NCI-H1048 (cell line): ENCODE measurements at regions not wholly inside any gene's neighbourhood (a gene's known extent, or its start where the extent isn't known, plus 50 kb on each side); places are given as distances from the start of the nearest gene placed in this dataset.

Experiments
- DNase-seq: peaks from one replicate; lab custom pipeline; 2025; lab: John Stamatoyannopoulos, UW

DNA sequence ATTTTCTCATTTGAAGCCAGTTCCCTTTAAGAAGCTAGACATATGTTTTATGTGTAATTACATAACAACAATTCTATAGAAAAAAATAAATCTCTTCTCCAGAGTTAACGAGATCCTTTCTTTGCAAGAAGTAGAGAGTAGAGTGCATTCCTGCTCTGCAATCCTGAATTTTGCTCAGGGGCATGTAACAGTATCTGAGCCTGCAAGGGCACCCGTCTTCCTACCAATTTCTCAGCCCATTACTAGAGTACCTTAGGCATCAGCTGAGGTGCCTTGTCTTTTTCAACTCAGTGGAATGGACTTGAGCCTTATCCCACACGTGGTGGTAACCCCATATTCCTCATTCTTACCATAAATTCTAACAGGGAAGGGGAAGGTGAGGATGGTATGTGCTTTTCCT lies 205.9 kb downstream of the IKZF2 start:
- DNase-seq: no peak

GRCh38 chr2:212943351-212943750 lies 208.1 kb downstream of the IKZF2 start:
- DNase-seq: no peak

DNA sequence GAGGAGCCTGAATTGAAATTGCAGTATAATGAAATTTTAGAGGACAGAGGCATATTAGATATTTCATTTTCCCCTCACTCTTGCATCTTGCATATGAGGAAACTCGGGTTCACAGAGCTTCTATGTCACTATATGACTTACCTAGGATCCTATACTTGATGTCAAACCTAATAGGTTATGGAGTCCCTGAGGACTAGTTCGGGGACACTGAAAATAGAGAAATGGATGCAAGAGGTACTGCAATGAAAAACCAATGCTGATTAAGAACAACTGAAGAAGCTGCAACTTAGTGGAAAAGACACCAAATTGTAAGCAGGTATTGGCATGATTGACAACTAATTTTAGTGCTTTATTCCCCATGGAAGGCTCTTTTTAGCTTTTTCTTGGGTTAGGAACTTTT lies 210.1 kb downstream of the IKZF2 start:
- DNase-seq: no peak

DNA sequence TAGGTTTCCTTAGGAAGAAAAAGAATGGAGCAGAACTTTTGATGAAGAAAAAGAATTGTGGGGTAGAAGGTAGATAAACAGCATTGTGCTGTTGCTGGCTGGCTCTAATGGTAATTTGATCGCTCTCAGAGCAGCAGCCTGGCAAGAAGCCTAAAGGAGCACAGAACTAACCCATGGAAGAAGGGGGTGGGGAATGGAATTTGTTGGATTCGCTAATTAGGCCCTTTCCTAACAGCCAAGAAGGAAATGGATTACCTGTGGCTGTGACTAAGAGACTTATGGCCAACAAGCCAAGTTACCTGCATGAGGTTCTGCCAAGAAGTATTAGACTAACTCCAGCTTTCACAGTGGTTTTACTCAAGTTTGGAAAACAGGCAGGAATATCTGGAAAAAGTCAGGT lies 210.6 kb downstream of the IKZF2 start:
- DNase-seq: peak; percentile 25

GRCh38 chr2:212939777-212940531 lies 211.5 kb downstream of the IKZF2 start:
- peak; percentile 24 for DNase-seq

DNA sequence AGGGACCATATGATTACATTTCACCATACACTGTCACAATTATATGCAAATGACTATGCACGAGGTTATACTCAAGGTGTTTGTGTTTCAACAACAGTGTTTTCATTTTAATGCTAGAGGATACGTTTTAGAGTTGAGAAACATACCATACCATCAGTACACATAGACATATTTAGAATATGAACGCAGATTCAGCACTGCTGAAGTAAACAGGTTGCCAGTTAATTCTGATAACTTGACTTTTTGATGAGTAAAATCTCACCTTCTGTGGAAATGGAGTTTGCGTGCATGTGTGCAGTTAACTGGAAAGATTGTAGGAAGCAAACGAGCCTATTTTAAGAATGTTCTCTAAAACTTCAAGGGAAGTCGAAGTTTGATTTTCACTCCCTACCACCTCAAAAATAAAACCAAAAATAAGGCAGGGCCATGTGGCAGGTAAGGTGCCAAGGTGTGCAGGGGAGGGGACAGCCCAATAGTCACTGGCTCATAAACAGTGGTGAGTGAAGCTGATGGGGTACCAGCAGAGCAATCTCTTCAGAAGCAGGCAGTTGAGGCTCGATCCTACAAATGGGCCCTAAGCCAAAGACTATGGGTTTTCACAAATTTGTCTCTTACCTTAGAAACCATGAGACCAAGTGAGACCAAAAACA lies 213.1 kb downstream of the IKZF2 start:
- no peak for DNase-seq

- no peak for DNase-seq
Observed at GRCh38 chr2:212936572-212936971, 214.8 kb downstream of the IKZF2 start.

GRCh38 chr2:212935752-212936151 lies 215.7 kb downstream of the IKZF2 start:
- DNase-seq: no peak

- DNase-seq: no peak
Observed at GRCh38 chr2:212931271-212931670, 220.1 kb downstream of the IKZF2 start.

DNA sequence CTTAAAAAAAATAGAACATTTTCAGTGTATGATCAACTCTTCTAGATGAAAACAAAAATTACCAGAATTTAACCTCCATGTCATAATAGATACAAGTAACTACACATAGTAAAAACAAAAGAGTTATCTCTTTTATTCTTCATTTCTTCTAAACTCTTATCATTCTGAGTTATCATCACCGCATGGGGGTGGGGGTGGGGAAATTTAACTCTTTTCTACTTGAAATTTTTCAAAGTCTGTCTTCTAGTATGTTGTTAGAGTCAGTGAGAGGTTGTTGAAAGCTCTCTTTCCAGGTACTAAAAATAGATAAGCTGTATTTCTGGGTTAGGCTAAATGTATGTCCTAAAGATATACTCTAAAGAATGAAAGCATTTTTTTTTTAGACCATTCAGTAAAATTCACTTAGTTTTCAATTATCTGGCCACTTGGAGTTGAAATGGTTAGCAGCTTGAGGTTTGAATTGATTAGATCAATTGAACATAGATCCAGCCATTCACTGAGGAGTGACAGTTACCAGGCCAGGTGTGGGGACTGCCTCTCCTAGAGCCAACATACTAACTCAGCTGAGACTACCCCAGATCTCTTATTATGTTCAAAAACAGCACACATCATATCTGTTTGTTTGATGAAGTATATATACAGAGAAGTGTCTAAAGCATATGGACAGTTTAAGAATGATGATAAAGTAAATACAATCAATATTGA lies 220.7 kb downstream of the IKZF2 start:
- DNase-seq: no peak

- no peak for DNase-seq
Observed at GRCh38 chr2:212929971-212930370, 221.4 kb downstream of the IKZF2 start.

DNA sequence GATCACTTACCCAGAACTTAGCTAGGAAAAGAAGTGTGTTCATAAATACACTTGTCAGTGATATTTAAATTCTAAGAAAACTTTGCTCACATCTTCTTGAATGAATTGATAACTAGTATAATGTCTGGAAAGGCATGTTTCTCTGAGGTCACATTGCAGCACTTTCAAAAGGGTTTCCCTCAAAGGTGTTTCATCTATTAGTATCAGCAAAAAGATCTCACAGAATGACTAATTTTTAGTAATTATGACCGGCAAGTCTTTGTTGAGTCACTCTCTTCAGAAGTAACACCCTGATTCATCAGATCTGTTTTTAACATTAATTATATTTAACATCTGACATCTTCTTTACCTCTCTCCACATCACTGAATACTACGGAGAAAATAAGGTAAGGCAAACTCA lies 222.3 kb downstream of the IKZF2 start:
- DNase-seq: no peak

DNA sequence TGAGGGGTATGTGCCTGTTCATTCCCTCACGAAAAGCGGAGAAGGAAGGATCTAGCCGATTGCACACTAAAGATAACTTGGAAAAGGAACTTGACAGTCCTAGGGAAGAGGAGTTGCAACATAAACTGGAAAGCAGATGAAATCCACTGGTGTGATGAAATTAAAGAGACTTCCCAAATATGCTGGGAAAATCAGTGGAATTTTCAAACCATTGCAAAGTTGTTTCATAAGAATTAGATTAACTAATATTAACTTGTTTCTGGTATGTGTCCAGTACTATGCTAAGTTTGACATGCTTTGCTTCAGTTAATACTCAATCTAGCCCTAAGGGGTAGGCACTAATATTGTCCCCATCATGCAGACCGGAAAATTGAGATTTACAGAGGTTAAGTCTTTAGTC lies 222.7 kb downstream of the IKZF2 start:
- no peak for DNase-seq

GRCh38 chr2:212926940-212927339 lies 224.5 kb downstream of the IKZF2 start:
- no peak for DNase-seq

DNA sequence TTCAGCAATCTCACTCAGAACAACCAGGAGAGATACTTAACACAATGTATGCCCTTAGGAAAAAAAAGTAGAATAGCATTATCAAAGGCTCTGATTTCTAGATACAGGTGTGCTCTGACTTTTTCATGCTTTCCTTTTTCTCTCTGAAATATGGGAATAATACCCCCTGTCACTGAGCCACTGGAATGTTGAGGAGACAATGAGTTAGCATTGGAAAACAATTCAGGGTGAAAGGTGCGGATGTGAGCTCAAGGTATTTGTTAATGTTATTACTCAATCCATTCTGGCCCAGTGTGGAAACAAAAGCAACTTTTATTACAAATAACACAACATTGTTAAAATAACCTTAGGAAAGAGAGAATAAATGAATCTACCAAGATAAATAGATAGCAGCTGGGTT lies 228.0 kb downstream of the IKZF2 start:
- DNase-seq: no peak

GRCh38 chr2:212922701-212923100 lies 228.7 kb downstream of the IKZF2 start:
- no peak for DNase-seq

DNA sequence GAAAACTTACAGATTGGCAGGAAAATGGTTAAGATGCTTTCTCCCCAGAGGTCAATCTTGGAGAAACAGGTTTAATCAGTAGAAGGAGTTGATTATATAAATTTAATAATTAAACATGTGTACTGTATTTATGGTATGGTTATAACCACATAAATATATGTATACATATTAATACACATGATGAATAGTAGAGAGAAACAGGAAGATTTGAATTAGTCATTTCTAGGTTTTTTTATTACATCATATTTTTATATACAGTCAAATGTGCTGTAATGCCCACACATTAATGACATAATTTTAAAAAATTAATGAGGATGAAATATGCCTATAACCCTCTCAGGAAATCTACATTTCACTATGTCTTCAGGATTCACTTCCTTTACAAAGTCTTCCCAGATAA lies 229.7 kb downstream of the IKZF2 start:
- no peak for DNase-seq

GRCh38 chr2:212921061-212921460 lies 230.4 kb downstream of the IKZF2 start:
- DNase-seq: no peak

GRCh38 chr2:212919238-212919637 lies 232.2 kb downstream of the IKZF2 start:
- DNase-seq: no peak

DNA sequence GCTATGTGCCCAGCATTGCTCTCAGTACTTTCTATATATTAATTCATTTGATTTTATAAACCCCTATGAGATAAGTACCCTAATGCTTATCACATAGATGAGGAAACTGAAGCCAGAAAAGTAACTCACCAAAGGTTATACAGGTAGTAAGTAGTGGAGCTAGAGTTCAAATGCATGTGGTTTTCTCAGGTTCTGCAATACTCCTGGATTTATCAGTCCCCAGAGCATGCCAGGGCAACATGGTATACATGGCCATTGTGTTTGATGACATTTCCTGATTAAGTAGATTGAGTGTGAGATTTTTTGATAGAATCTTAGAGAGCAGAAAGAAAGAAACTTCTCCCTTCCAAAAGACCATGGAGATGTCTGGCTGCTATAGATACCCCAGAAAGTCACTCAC lies 233.1 kb downstream of the IKZF2 start:
- no peak for DNase-seq

DNA sequence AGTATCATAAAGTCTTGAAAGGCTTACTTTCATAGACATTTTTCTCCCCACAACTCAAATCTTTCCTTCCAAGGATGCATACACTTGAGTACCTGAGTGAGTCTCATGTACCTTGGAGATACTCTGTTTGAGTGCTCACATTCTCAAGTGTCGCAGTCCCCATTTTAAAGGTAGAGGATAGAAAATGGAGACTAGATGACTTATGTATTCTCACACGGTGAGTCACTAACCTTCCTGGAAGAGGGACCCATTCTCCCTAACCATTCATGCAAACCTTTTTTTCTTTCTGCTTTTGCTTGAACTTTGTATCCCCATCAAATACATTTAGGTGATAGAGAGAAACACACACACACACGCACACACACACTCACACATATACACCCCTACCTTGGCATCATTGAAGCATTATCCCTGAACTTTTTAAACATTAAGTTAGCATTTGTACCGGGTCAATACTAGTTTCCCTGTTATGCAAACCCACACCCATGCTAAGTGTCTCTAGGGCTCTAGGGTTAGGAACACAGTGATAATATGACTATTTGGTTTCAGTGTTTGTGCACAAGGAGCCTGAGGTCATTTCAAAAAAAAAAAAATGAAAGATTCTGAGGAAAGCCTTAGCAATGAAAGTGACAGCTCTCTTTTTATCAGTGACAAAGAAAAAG lies 236.2 kb downstream of the IKZF2 start:
- no peak for DNase-seq

GRCh38 chr2:212914392-212914791 lies 237.0 kb downstream of the IKZF2 start:
- no peak for DNase-seq
